H1 (cell line): ENCODE measurements at regions not wholly inside any gene's neighbourhood (a gene's known extent, or its start where the extent isn't known, plus 50 kb on each side); places are given as distances from the start of the nearest gene placed in this dataset.

ENCODE experiments used
- EP300 ChIP-seq, 2 experiments: IDR thresholded peaks; 1 replicate in 1 of 2; 2 replicates in 1 of 2; pipeline ENCODE4 v1.6.1; 2011 to 2012; ENCODE audit warnings: low read depth in 2 of 2, low read length in 2 of 2, mild to moderate bottlenecking in 2 of 2, borderline replicate concordance in 1 of 2, inconsistent platforms in 1 of 2, moderate library complexity in 1 of 2
- EZH2 ChIP-seq: fragments of 200-600 bp; sonication (generic); IDR thresholded peaks from 2 replicates; pipeline ENCODE4 v1.7.1; 2012; ENCODE audit warnings: low read depth, mild to moderate bottlenecking, moderate library complexity, low read length, inconsistent platforms; ENCODE audit not compliant: severe bottlenecking
- HDAC6 ChIP-seq: IDR thresholded peaks from one replicate; pipeline ENCODE4 v1.7.1; 2012; ENCODE audit warnings: low read depth, mild to moderate bottlenecking, inconsistent platforms, low read length, moderate library complexity
- POLR2A ChIP-seq, 2 experiments: IDR thresholded peaks; 1 replicate in 1 of 2; 2 replicates in 1 of 2; pipeline ENCODE4 v1.6.1; 2011; ENCODE audit warnings: low read depth in 2 of 2, low read length in 2 of 2, mild to moderate bottlenecking in 2 of 2; ENCODE audit errors: control extremely low read depth in 1 of 2
- RNF2 ChIP-seq: fragments of 200-900, 300-1000 bp; sonication (generic); IDR thresholded peaks from 2 replicates; pipeline ENCODE4 v1.7.1; 2016; ENCODE audit warnings: borderline replicate concordance, low read depth, mild to moderate bottlenecking, antibody characterized with exemption, low read length; ENCODE audit not compliant: poor library complexity, severe bottlenecking; ENCODE audit errors: missing control alignments
- SP1 ChIP-seq: IDR thresholded peaks from 2 replicates; pipeline ENCODE4 v1.6.1; 2011; ENCODE audit warnings: low read depth, low read length
- YY1 ChIP-seq: IDR thresholded peaks from 2 replicates; pipeline ENCODE4 v1.6.1; 2011; ENCODE audit warnings: low read depth, mild to moderate bottlenecking, low read length
- TF ChIP-seq, protein P1 (sequence below), 3 experiments: IDR thresholded peaks; 1 replicate in 2 of 3; 2 replicates in 1 of 3; pipeline versions ENCODE4 v1.5.1 to v1.6.1; 2011; ENCODE audit warnings: low read length in 3 of 3, mild to moderate bottlenecking in 3 of 3, inconsistent platforms in 2 of 3, low read depth in 1 of 3, moderate library complexity in 1 of 3; ENCODE audit not compliant: insufficient read depth in 1 of 3; ENCODE audit errors: control extremely low read depth in 1 of 3

DNA sequence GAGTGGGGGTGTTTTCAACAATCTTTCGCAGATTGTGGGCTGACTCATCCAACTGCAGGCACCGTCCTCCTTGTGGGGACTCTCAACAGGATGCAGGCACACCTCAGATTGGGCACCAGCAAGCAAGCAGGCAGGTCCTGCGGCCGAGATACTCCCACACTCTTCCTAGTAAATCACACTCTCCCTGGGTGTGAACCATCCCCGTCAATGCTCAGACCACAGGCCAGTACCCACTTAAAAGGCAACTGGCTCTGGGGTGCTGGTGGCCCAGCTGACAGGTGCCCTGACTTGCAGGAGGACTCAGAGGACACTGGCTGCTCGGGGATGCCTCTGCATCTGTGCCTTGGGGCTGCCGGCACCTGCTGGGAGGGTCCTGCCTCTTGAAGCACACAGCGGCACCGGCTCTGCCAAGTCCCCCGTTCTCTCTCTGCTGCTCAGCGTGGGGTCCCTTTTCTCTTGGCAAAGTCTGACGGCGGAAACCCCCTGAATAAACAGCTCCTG is 282.5 kb downstream of the CTTN start:
- TF ChIP-seq POLR2A (IDR thresholded peaks at IDR 0.05; ENCODE audit: control extremely low read depth in 1 of 2, low read depth in 2 of 2, low read length in 2 of 2) (no peak), HDAC6 (no peak), YY1 (no peak), SP1 (no peak), RNF2 (no peak), EP300 (IDR thresholded peaks at IDR 0.05; ENCODE audit: borderline replicate concordance in 1 of 2, low read depth in 2 of 2, low read length in 2 of 2) (no peak), EZH2 (no peak)
- TF ChIP-seq, protein P1, sequence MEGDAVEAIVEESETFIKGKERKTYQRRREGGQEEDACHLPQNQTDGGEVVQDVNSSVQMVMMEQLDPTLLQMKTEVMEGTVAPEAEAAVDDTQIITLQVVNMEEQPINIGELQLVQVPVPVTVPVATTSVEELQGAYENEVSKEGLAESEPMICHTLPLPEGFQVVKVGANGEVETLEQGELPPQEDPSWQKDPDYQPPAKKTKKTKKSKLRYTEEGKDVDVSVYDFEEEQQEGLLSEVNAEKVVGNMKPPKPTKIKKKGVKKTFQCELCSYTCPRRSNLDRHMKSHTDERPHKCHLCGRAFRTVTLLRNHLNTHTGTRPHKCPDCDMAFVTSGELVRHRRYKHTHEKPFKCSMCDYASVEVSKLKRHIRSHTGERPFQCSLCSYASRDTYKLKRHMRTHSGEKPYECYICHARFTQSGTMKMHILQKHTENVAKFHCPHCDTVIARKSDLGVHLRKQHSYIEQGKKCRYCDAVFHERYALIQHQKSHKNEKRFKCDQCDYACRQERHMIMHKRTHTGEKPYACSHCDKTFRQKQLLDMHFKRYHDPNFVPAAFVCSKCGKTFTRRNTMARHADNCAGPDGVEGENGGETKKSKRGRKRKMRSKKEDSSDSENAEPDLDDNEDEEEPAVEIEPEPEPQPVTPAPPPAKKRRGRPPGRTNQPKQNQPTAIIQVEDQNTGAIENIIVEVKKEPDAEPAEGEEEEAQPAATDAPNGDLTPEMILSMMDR (IDR thresholded peaks at IDR 0.05; ENCODE audit: control extremely low read depth in 1 of 3, insufficient read depth in 1 of 3, low read depth in 1 of 3, low read length in 3 of 3): no peak
